HG03196 (cell line): ENCODE measurements at regions not wholly inside any gene's neighbourhood (a gene's known extent, or its start where the extent isn't known, plus 50 kb on each side); places are given as distances from the start of the nearest gene placed in this dataset.

Experiments
- ATAC-seq: cut with Tn5 transposase; IDR thresholded peaks from one replicate; pipeline ENCODE4 v1.9.1; 2021; ENCODE audit not compliant: unreplicated experiment

DNA sequence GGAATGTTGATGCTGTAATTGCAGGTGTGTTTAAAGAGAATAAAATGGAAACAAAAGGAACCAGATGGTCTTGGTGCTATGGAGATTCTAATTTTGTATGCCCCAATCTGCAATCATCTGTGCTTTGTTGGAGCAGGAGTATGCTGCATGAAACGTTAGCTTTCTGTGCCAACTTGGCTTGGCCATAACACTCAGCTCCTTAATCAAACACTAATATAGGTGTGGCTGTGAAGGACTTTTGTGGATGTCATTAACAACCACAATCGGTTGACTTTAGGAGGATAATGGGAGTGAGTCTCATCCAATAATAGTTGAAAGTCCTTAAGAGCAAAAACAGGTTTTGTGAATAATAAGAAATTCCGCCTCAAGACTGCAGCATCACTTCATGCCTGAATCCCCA is 399.2 kb downstream of the NLGN4X start:
- no peak for ATAC-seq

DNA sequence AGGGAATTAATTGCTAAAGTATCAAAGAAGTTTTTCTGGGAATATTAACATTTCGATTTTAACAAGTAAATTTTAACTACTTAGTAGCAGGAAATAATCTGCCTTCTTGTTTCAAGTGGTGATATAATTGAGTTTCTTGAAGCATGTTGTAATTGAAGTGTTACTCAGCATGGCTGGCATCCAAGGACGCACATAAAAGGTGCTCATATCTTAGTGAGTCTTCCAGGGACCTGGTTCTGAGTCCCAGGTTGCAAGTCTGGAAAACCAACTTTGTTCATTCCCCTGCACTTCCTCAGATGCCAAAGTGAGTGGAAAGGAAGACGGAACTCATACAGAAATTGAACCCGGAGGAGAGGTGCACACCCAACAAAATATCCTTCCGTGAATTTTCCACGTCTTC is 399.6 kb downstream of the NLGN4X start:
- no peak for ATAC-seq

DNA sequence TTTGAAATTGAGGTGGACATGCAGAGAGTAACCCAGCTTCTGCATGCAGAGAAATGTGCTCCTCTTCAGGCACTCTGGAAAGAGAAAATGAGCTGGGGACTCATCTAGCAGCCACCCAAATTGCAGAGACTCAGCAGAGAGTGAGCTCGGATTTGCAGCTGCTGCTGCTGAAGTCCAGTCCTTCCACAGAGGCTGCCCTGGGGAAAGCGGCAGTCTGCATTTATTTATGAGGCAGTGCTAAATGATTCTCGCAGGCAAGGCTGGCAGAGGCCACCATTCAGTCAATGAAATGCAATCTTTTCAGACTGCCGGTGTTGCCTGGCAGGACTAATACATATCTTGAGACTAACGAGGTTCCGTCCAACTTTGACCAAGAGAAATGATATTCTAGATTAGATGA is 404.8 kb downstream of the NLGN4X start:
- no peak for ATAC-seq

DNA sequence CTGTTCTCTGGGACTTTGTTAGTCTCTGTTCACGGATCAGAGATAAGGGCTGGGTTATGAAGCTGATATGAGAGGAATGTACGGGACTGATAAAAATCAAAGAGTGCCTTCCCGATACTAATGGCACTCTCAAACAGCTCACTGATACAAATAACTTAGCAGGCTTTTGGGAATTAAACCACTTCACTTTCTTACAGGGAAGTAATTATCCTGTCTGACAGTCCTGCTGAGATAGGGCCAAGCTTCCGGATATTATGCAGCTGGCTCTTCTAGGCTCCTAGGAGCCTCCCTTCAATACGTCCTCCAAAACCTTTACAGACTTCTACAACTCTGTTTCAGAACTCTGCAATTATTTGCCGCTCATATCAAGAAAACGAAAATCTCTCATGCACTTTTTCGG is 418.0 kb downstream of the NLGN4X start:
- no peak for ATAC-seq

DNA sequence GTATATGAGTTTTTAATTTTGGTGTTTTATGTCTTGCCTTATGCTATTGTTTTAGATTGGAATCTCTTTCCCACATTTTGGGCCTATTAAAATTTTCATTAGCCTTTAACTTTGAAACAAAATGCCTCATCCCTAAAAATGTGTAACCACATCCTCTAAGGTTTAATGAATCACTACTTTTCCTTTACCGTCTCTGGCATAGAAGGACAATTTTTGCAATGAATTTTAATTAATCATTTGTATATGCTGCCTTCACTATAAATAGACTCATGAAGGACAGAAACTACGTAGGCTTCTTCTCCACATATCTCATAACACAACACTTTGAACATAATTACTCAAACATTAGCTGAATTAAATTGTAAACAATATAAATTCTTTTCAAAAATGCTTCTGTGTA is 421.5 kb downstream of the NLGN4X start:
- ATAC-seq: no peak

DNA sequence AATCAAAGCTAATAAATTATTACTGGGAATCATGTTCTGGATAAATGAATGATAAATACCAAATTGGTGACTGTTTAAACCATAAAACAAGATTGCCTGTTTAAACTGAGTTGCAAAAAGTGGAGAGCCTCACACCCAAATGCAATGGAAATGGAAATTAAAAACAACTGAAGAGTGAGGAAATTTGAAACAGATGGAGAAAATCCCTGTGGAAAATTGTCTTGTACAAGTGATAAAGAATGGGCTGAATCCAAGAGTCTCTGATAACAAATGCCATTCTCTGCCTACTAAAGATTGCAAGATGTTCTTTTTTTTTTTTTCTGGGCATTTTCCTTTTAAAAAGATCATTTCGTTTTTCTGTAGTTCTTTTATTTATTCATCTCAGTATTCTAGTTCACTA is 426.3 kb downstream of the NLGN4X start:
- no peak for ATAC-seq

DNA sequence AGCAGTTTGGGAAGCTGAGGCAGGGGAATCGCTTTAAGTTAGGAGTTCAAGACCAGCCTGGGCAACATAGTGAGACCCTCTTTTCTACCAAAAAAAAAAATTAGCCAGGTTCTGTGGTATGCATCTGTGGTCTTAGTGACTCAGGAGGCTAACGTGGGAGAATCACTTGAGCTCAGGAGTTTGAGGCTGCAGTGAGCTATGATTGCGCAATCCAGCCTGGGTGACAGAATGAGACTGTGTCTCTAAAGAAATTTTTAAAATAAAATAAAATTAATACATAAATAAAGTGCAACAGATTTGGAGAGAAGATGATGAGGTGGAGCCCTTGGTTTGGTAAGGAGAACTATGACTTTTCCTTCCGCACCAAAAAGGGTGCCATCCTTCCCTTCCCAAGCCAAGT is 436.9 kb downstream of the NLGN4X start:
- no peak for ATAC-seq

DNA sequence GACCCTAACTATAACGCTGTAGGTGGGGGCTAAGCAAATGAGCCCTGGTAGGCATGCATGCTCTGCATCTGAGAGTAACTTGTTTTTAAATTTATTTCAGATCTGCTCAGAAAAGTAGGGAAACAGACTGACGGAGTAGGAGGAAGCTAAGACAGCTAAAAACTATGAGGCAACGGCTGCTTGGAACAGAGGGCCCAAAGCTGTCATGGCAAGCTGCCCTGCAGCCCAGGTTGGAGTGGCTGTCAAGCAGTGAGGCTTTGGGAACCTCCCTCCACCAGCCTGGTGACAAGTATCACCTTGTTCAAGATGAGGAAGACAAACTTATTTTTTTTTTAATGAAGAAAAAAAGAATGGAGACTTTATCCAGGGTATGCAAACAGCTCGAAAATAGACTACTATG is 439.8 kb downstream of the NLGN4X start:
- ATAC-seq: no peak

DNA sequence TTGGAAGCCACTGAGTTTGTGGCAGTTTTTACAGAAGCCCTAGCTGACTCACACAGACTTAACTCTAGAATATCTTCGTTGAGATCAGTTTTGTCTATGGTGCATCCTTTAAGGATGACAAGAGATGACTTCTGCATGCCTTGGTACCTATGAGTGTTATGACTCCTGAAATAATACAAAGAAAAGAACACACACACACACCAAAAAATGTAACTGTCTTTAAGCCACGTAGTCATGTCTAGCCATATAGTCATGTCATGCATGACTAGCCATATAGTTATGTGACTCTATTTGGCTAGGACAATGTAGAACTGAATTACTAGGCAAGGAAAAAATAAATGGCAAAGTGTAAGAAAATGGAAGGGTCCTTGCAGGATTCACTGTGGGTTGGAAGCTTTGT is 447.8 kb downstream of the NLGN4X start:
- no peak for ATAC-seq

DNA sequence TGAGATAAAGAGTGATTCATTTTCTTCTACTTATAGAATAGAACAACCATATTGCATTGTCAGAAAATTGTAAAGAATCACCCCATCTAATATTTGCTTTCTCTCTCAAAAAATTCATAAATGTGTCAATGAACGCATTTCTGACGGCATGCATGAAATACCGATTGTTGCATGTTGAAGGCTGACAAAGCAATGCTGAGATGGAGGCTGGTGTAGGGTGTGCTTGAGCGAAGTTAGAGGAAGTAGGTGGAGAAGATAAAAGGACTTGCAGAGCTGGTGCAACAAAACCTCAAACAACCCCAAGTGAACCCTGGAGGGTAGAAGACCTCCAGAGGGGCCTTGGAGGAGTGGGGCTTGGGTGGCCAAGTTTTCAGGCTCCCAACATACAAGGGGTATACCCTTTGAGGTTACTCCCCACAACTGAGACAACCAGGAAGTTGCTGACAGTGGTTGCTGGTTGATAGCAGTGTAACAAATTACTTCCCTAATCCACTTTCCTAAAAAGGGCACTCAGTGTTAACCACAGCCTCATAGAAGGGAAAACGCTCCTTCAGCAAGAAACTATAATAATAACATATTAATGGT is 452.7 kb downstream of the NLGN4X start:
- ATAC-seq: no peak

DNA sequence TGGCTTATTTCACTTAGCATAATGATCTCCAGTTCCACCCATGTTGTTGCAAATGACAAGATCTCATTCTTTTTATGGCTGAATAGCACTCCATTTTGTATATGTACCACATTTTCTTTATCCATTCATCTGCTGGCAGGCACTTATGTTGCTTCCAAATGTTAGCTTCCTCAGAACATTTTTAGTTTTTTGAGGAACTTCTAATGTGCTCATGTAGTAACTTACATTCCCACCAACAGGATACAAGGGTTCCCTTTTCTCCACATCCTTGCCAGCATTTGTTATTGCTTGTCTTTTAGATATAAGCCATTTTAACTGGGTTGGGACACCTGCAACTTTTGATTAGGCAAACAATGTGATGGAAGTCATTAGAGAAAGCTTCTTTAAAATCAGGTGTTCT is 454.2 kb downstream of the NLGN4X start:
- ATAC-seq: no peak

DNA sequence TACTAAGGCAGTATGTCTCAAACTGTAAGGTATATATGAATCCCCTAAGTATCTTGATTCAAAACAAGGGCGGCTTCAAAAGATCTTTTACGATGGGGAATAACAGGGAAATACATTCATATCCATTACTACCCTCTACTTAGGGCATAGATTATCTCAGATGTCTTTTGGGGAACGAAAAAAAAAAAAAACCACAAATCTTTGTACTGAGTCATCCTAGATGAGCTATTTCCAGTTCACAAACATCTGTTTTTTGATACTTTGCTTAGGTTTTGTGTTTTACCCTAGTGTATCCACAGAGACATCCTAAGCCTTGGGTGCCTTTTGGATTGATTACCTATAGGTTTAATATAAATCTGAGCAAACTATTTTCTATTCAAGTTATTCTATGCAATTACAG is 457.2 kb downstream of the NLGN4X start:
- ATAC-seq: no peak

DNA sequence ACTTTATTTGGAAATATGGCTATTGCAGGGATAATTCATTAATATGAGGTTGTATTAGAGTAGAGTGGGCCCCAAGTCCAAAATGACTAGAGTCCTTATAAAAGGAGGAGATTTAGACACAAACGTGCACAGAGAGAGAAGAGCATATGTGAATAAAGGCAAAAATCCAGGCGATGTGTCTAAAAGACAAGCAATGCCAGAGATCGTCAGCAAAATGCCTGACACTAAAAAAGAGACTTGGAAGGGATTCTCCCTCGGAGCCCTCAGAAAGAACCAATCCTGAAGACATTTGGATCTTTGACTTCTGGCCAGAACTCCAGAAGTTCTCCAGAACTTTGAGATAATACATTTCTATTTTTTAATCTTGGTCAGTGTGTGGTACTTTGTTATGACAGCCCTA is 472.1 kb downstream of the NLGN4X start:
- no peak for ATAC-seq

DNA sequence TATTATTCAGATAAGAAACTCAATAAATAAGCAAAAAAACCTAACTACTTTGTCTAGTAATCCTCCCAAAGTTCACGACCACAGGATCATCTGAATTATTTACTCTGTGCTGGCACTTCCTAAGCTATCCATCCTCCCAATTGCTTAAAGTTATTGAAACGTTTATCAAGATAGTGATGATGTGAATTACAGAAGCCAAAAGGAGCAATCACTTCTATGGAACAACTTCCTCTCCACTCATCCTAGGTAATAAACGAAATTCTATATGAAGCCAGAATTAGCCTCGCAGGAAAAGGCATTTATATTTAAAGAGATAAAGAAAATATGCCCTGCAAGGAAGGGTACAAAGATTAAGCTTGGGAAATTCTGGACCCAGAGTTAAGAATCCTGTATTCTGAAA is 475.4 kb downstream of the NLGN4X start:
- ATAC-seq: no peak

DNA sequence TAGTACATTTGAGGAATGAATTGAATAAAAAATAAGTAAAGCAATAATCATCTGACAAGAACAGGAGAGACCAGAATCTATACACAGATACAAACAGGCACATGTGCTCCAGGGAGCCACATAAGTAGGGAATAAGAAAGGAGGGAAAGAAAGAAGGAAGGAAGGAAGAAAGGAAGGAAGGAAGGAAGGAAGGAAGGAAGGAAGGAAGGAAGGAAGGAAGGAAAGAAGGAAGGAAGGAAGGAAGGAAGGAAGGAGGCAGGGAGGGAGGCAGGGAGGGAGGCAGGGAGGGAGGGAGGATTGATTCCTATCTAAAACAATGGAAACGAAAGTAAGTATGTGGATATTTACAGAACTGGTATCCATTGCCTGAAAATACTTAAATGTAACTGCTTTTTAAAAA is 475.8 kb downstream of the NLGN4X start:
- no peak for ATAC-seq

DNA sequence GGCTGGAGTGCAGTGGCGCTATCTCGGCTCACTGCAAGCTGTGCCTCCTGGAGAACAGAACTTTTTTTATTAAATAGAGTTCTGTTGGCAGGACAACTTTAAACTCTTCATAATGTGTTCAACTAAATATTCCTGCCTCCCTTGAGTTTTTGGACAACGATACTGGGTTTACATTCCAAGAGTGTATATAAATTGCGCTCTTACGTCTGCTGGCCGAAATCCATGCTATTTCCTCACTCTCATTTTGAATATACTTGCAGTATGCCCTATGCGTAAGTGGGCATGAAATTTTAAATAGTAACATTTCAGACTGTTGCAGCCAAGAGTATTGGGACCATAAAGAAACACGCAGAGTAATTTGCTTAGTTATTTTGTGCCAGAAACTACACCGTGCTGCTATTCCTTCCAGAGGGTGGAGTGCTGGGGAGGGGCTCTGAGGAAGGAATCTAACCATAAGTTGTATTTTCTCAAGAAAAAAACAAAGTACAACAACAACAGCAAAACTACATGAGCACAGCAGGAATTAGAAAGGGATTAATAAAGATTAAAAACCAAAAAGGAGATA is 480.0 kb downstream of the NLGN4X start:
- ATAC-seq: no peak

DNA sequence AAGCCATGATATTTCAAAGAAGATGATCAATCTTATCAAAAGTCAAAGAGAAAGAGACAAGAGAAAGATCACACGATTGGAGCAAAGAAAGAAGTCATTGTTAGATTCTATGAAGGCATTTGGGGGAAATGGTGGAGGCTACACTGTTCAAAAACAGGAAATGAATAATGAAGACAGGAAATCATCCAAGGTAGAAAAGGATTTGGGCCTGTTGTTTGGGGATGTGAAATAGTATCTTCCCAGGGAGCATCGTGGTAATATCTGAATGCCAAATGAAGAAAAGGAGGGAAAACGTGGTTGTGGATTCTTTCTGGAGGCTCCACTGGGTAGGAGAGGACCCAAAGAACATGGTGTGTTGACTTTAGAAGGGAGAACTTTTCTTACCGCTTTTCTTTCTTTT is 482.4 kb downstream of the NLGN4X start:
- no peak for ATAC-seq

DNA sequence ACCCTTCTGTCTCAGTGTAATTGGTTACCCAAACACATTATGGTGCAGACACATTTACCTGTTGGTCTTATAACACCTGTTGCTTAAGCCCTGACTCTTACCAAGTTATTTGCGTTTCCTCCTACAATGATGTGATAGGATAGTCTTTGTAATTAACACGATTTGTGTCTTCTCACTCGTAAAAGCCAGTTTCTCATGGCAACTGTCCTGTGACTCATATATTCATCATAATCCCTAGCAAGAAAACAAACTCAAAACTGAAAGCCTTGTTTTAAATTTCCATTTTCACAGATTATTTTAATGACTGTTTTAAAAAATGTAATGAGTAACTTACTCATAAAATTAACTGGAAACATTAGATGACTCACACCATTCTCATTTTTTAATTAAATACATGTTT is 495.2 kb downstream of the NLGN4X start:
- no peak for ATAC-seq

DNA sequence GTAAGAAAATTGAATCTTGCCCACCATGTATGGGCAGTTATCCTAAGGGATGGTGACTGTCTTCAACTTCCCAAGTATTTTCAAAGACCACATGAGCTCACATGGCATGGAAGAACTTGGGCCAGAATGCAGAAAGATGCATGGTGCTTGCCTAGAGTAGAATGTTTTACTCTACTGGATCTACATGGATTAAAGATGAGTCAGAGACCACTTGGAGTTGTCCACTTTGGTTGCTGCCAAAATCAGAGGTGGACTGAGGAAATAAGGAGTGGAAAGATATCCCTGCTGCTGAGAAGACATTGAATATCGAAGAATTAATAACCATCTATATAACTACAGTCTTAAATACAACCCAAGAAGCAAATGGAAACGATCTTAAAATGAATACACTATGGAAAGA is 498.1 kb downstream of the NLGN4X start:
- ATAC-seq: no peak

DNA sequence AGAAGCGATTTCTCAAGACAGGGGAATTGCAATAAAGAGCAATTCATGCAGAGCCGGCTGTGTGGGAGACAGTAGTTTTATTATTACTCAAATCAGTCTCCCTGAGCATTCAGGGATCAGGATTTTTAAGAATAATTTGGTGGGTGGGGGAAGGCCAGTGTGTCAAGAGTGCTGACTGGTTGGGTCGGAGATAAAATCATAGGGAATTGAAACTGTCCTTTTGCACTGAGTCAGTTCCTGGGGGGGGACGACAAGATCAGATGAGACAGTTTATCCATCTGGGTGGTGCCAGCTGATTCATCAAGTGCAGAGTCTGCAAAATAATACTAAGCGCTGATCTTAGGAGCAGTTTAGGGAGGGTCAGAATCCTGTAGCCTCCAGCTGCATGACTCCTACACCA is 502.4 kb downstream of the NLGN4X start:
- ATAC-seq: no peak

DNA sequence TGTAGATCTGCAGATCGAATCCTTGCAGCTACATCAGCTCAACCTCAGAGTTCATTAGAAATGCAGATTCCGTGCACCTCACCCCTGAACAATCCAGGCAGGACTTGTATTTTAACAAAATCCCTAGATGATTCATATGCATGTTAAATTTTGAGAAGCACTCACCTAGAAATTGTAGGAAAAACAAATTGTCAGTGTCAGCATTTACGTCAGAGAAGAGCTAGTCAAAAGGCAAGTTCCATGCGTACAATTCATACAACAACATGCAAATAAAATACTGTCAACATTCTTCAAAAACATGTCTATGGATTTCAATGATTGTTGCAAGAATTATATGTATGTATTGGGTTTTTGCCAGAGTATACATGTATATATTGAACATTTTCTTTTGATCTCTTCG is 504.5 kb downstream of the NLGN4X start:
- ATAC-seq: no peak

DNA sequence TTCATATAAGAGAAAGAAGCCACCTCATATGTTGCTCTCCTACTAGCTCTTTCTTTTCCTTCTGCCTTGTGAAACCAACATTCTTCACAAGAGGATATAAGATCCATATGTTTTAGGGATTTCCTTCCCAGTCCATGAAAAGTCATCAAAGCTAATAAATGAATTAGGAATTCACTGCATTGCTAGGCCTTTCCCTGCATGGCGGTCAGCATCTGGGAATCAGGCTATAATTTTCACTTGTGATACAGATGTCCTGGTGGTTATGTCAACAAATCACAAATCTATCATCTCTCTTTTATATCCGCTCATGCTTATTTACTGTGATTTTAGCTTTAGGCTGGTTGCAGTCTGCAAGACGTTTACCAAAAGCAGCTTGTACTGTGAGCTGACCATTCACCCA is 510.0 kb downstream of the NLGN4X start:
- no peak for ATAC-seq

DNA sequence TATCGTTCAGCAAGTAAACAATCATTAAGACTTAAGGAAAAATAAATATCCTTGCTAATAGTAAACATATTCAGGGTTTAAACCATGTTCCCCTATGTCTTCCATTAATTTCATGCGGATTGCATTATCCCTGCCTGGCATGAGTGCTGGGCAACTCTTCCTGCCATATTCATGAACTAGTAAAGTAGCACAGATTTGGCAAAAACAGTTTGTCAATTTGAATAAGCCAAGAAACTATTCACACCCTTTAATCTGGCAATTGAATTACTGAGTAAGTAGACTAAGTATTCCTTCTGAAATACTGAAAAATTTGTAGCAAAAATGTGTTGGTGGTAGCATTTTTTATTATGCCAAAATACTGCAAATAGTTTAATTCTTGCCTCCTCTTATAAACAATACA is 512.0 kb downstream of the NLGN4X start:
- ATAC-seq: no peak

DNA sequence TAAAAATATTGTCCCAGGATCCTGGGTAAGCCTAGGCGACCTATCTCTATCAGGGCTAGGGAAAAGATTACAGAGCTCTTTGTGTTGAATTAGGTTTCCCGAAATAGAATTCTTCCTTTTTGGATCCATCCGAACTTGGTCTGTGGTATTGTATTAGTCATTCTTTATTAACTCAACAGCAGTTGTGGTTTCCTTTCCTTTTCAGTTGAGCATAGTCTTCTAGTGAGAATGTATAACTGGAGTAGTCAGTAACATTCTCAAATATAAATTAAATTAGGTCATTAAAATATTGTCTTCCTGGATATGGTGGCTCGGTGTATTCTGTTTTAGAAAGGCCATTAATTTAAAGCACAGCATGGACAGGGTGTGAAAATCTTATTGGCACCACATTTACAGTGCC is 520.4 kb downstream of the NLGN4X start:
- no peak for ATAC-seq
